AG04449 (cell line): ENCODE measurements at regions not wholly inside any gene's neighbourhood (a gene's known extent, or its start where the extent isn't known, plus 50 kb on each side); places are given as distances from the start of the nearest gene placed in this dataset.
"Not testable (repeated sequence)": the region's sequence is repeated elsewhere in the genome, so short reads cannot be mapped to it uniquely, and the experiment has no call there.

ENCODE experiments used
- CTCF ChIA-PET: fragments of 350-600 bp; formaldehyde crosslinking; extraction: SDS; loops from one replicate; lab custom pipeline; 2021; ENCODE audit warnings: antibody characterized with exemption; lab: Yijun Ruan, JAX
- POLR2A ChIA-PET: fragments of 400-600, 350-600 bp; formaldehyde crosslinking; extraction: SDS; loops from one replicate; lab custom pipeline; 2020; ENCODE audit warnings: antibody characterized with exemption, inconsistent platforms; lab: Yijun Ruan, JAX
- DNase-seq: peaks from one replicate; pipeline ENCODE4 v3.0.0-alpha.2; 2010; ENCODE audit warnings: low read depth, low spot score
- H3K4me3 ChIP-seq: 2 replicates; pipeline ENCODE4 v1.5.1; 2011; ENCODE audit warnings: low read depth, mild to moderate bottlenecking, control low read depth, low read length
- TF ChIP-seq, protein P1 (sequence below): IDR thresholded peaks from one replicate; pipeline ENCODE4 v1.5.1; 2011; ENCODE audit warnings: mild to moderate bottlenecking, moderate library complexity, low read length, control low read depth, inconsistent platforms; ENCODE audit not compliant: insufficient read depth; ENCODE audit errors: missing control alignments

DNA sequence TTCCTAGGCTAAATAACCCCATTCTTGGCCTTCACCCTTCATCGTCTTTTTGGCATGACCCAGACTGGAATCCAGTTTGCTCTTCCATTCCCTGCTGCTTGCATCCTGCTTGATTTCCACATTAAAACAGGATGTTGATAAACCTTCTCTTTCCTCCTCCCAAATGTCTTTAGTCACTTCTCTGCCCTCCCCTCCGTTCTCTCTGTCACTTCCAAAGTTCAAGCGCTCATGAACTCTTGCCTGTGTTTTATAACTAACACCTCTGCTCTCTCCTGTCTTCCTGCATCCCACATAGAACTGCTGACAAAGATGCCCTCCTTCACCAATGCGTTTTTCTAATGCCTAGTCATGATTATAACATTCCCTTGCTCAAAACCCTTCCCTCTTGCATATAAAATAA, 65.6 kb upstream of the SLC44A3 start:
- DNase-seq, result no peak
- no peak overlapping the region for H3K4me3 ChIP-seq
- ChIA-PET CTCF (interaction anchor here (0.7 to 1.0 kb wide), 2 partner anchors 23 to 210 kb away, joined by 3 read pairs; no protein-coding TSS in a partner anchor), POLR2A (no interaction called here)
- TF ChIP-seq, protein P1, sequence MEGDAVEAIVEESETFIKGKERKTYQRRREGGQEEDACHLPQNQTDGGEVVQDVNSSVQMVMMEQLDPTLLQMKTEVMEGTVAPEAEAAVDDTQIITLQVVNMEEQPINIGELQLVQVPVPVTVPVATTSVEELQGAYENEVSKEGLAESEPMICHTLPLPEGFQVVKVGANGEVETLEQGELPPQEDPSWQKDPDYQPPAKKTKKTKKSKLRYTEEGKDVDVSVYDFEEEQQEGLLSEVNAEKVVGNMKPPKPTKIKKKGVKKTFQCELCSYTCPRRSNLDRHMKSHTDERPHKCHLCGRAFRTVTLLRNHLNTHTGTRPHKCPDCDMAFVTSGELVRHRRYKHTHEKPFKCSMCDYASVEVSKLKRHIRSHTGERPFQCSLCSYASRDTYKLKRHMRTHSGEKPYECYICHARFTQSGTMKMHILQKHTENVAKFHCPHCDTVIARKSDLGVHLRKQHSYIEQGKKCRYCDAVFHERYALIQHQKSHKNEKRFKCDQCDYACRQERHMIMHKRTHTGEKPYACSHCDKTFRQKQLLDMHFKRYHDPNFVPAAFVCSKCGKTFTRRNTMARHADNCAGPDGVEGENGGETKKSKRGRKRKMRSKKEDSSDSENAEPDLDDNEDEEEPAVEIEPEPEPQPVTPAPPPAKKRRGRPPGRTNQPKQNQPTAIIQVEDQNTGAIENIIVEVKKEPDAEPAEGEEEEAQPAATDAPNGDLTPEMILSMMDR, result no peak

DNA sequence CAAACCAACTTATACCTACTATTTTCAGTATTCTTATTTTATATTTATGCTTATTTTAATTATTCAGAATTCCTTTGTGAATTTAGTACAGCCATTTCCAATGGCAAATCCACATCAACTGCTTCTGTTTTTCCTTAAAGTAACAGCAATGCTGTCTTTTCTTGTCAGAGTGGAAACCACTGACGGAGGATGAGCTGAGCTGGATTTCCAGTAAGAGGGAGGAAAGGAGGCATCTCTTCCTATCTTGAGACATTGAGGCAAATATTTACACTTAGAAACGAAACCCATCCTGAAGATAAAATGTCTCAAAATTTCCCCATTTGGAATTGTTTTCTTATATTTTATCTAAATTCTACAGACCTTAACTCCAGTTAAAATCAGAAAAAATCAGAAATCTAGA, 66.1 kb upstream of the SLC44A3 start:
- no peak overlapping the region for H3K4me3 ChIP-seq
- CTCF ChIA-PET, result interaction anchor here (0.6 to 1.0 kb wide), 2 partner anchors 209 to 233 kb away, joined by 3 read pairs; no protein-coding TSS in a partner anchor
- POLR2A ChIA-PET, result no interaction called here
- no peak for DNase-seq
- TF ChIP-seq, protein P1, result no peak

DNA sequence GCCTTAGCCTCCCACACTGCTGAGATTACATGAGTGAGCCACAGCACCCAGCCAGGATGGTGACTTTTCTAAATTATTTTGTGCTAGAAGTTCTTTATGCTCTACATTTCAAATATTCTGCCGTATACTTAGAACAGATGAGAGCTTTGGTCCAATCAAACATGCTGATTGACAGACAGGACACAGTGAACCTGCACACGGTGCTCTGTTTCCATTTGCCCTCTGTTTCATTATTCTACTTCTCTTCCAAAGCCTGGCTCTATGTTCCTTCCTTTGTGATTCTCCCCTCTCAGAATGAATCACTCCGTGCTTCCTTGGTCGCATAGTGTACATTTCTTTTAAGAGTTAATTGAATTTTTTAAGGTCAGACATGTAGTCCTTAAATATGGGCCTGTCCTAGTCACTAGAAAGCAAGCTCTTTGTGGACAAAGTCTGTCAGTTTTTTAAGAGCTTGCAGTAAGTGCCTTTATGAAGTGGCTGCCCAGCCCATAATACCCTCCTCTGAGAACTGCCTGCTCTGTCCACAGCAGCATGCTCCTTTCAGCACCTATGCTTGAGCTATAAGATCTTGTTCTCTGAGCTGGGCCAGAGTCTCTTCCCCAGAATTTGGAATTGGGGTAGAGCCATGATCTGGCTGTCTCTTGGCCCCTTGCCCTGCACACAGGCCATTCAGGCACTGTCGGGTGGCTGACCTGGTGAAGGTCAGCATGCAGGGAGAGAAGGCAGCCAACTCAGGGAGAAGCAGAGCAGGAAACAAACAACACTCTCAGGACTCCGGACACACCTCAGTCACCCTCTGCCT, 66.8 kb upstream of the SLC44A3 start:
- TF ChIP-seq, protein P1, result no peak
- CTCF ChIA-PET, result interaction anchor here (0.6 to 1.5 kb wide), 2 partner anchors 9 to 232 kb away, joined by 3 read pairs; no protein-coding TSS in a partner anchor
- DNase-seq, result no peak
- POLR2A ChIA-PET, result interaction anchor here (0.5 kb wide), 1 partner anchor 194 kb away, joined by 3 read pairs; no protein-coding TSS in a partner anchor
- H3K4me3 ChIP-seq, result no peak overlapping the region

DNA sequence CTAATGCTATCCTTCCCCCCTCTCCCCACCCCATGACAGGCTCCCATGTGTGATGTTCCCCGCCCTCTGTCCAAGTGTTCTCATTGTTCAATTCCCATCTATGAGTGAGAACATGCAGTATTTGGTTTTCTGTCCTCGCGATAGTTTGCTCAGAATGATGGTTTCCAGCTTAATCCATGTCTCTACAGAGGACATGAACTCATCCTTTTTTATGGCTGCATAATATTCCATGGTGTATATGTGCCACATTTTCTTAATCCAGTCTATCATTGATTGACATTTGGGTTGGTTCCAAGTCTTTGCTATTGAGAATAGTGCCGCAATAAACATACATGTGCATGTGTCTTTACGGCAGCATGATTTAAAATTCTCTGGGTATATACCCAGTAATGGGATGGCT, 68.7 kb upstream of the SLC44A3 start:
- CTCF ChIA-PET, H3K4me3 ChIP-seq, POLR2A ChIA-PET, DNase-seq: not testable (repeated sequence)

DNA sequence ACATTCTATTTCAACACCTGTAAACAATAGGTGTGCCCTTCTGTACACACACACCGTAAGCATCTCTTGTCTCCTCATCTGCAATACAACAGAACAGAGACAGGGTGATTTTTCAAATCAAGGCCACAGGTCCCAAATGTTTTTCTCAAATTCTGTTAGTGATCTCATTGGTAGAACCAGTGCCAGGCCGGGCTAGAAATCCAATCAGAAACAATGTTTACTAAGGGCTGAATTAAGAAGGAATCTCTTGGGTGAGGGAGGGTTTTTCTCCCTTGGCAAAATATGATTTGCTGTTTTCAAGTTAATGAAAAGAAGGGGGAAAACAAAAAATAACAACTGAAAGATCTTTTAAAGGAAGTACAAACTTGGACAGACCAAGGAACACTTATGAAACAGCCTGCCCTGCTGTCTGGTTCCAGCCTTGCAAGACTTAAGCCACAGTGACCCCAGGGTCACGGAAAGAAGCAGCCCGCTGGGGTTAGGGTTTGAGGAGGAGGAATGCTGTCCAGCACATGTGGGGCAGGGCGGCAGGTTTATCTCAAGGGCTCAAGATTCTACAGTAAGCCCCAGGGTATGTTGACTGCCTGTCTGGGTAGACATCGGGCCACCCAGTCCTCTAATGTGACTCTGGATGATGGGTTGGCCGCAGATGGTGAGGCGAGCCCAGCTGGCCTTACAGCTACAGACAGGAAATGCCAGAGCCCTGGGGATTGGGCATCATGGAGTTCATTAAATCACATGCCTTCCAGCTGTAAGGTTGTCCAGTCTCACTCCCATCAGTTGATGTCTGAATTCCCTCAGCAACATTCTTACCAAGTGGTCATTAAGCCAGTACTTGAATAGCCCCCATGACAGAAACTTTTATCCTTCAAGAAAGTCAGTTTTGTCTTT, 73.3 kb upstream of the SLC44A3 start:
- H3K4me3 ChIP-seq, result no peak overlapping the region
- TF ChIP-seq, protein P1, result no peak
- POLR2A ChIA-PET, result no interaction called here
- DNase-seq, result no peak
- CTCF ChIA-PET, result no interaction called here

DNA sequence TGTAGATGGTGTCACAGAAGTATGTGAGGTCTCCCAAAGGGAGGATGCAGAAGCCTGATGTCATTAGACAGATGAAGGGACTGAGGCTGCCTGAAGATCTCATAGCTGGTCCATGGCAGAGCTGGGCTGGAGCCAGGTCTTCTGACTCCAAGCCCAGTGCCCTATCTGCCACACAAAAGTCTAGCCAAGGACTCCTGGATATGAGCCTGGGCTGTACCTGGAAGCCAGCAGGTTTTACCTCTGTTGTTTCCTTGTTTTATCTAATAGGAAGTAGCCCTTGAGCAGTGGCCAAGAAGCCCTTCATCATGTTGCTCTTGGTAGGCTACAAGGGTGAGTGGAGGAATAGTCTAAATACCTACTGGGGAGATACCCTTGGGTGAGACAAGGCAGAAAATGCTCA, 74.4 kb upstream of the SLC44A3 start:
- no peak overlapping the region for H3K4me3 ChIP-seq
- TF ChIP-seq, protein P1, result no peak
- ChIA-PET CTCF (no interaction called here), POLR2A (interaction anchor here (0.6 kb wide), 1 partner anchor 1183 kb away, joined by 4 read pairs; no protein-coding TSS in a partner anchor)
- DNase-seq, result no peak
